Hepatic stellate cell (primary cell): ENCODE measurements at regions not wholly inside any gene's neighbourhood (a gene's known extent, or its start where the extent isn't known, plus 50 kb on each side); places are given as distances from the start of the nearest gene placed in this dataset.

Experiments
- DNase-seq: peaks from one replicate; pipeline ENCODE4 v3.0.0; 2011; ENCODE audit warnings: low spot score

- DNase-seq: no peak
These were observed 450.8 kb downstream of the MCTP2 start for GRCh38 chr15:94682171-94682570.

GRCh38 chr15:94683902-94684301, 452.5 kb downstream of the MCTP2 start:
- DNase-seq: no peak

- DNase-seq: no peak
These were observed 459.8 kb downstream of the MCTP2 start for GRCh38 chr15:94691169-94691568.

GRCh38 chr15:94692710-94693109, 461.3 kb downstream of the MCTP2 start:
- no peak for DNase-seq

- no peak for DNase-seq
These were observed 468.9 kb downstream of the MCTP2 start for GRCh38 chr15:94700211-94700610.

GRCh38 chr15:94701281-94701985, 470.1 kb downstream of the MCTP2 start:
- DNase-seq: no peak

GRCh38 chr15:94703596-94703995, 472.2 kb downstream of the MCTP2 start:
- DNase-seq: no peak

- DNase-seq: no peak
These were observed 473.1 kb downstream of the MCTP2 start for GRCh38 chr15:94704421-94704820.

- no peak for DNase-seq
These were observed 473.6 kb downstream of the MCTP2 start for GRCh38 chr15:94704946-94705345.

- no peak for DNase-seq
These were observed 478.0 kb downstream of the MCTP2 start for GRCh38 chr15:94709319-94709718.

GRCh38 chr15:94722024-94722636, 490.8 kb downstream of the MCTP2 start:
- no peak for DNase-seq

GRCh38 chr15:94723801-94724200, 492.4 kb downstream of the MCTP2 start:
- no peak for DNase-seq

GRCh38 chr15:94731286-94731685, 499.9 kb downstream of the MCTP2 start:
- DNase-seq: no peak

- no peak for DNase-seq
These were observed 503.1 kb downstream of the MCTP2 start for GRCh38 chr15:94734460-94734859.

- DNase-seq: no peak
These were observed 504.9 kb downstream of the MCTP2 start for GRCh38 chr15:94736236-94736635.

GRCh38 chr15:94739639-94740038, 508.3 kb downstream of the MCTP2 start:
- DNase-seq: no peak

- no peak for DNase-seq
These were observed 509.1 kb downstream of the MCTP2 start for GRCh38 chr15:94740469-94740868.

- no peak for DNase-seq
These were observed 512.3 kb downstream of the MCTP2 start for GRCh38 chr15:94743668-94744067.

- DNase-seq: no peak
These were observed 512.9 kb downstream of the MCTP2 start for GRCh38 chr15:94744080-94744793.

- DNase-seq: no peak
These were observed 514.0 kb downstream of the MCTP2 start for GRCh38 chr15:94745371-94745770.

- no peak for DNase-seq
These were observed 516.1 kb downstream of the MCTP2 start for GRCh38 chr15:94747510-94747909.

GRCh38 chr15:94749811-94750617, 518.7 kb downstream of the MCTP2 start:
- DNase-seq: no peak
